HG02642 (cell line): ENCODE measurements at regions not wholly inside any gene's neighbourhood (a gene's known extent, or its start where the extent isn't known, plus 50 kb on each side); places are given as distances from the start of the nearest gene placed in this dataset.

ENCODE experiments used
- ATAC-seq: cut with Tn5 transposase; IDR thresholded peaks from one replicate; pipeline ENCODE4 v1.9.1; 2021; ENCODE audit warnings: mild to moderate bottlenecking; ENCODE audit not compliant: unreplicated experiment, poor library complexity

DNA sequence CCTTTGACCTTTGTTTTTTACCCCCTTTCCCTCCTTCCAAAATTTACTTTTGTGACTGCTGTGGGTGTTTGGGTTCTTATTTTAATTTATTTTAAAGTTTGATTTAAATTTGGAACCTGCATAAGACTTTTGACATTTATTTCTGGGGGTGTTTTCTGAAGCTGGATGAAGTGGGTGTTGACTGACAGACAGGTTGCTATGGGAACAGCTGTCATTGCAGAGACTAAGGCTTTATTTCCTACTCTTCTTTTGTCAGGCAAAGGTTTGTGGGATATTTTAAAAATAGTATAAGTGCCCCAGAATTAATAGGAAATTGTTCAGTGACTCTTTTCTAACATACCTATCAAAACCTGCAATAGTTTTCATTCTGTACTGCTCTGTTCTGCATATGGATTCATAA lies 290.8 kb upstream of the ESRRG start:
- ATAC-seq, result no peak

DNA sequence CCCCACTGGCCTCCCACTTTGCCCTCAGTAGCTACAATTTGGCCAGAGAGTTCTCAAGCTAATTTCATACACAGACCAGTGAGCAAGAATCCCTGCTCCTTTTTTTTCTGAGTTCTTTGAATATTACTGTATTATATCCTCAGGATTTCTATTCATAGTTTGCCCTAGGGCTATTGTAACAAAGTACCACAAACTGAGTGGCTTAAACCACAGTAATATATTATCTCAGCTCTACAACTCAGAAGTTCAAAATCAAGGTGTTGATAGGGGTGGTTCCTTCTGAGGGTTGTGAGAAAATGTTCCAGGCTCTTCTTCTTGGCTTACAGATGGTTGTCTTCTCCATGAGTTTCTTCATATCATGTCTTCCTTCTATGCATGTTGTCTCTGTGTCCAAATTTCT lies 289.4 kb upstream of the ESRRG start:
- no peak for ATAC-seq

DNA sequence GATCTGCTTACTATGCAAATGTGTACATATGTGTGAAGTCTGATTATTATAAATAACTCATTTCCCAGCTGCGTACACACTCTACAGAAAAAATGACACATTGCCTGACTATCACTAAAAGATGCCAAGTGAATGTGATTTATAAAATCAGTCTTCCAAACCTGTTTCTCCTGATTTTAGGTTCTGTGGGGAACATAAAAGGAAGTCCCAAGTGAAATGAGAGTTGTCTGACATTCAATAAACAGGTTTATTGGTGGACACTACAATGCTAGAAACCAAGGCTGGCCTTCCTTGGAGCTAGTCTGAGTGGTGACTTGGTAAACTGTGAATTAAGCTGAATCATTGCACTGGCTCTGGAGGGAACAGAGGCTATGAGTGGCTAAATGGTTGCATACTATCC lies 287.9 kb upstream of the ESRRG start:
- ATAC-seq, result no peak

DNA sequence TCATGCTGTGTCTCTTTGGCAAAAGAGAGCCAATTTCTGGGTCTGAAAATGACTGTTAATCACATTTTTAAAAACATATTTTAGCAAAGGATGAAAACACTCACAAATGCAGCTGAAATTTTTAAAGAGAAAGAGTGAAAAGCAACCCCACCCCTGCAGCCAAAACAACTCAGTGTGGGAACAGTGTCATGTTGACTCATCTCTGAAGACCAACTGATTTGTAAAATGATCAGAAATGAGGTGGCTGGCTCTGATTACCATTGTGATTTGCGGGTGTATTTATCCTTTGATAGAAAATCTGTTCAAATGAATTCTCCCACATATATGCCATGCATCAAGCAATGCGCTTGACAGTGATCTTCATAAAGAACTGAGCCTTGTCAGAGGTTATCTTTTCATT lies 287.0 kb upstream of the ESRRG start:
- ATAC-seq, result no peak

DNA sequence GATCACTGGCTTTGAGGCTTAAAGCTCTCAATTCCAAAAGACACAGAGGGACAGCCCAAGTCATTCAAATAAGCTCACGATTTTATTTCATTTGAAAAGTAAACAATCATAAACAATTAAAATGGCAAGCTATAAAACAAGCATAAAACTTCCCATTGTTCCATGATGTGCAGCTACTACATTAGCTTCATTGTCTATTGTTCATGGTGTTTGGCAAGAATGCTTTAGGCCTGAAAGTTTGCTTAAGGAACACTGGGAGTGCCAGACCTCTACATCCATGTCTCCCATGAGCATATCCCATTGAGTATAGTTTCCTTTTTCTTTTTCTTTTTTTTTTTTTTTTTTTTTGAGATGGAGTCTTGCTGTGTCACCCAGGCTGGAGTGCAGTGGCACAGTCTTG lies 286.1 kb upstream of the ESRRG start:
- ATAC-seq, result no peak

DNA sequence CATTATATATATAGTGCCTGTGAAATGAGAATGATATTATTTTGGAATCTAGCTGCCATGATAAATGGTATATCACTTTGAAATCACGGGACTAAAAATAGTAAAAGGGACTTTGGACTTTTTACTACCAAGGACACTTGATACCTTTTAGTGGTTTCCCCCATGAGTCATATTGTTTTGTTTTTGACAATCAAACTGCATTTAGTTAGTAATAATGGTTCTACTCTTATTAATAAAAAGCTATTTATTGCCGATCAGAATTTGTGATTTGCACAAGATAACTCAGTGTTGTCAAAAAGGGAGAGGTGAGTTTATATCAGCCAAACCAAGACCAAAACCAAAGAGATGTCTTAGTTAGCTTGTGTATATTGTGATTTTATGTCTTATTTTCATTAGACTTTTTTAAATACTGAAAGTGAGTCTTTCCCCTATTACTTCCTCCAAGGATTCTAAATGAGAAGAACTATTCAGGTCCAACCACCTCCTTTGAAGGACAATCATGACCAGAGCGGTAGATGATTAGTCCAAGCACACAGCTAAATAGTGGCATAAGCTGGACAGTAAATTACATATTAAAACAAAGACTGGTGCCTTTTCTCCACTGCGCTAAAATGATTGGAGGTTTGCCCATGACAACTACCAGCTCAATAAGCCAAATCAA lies 281.7 kb upstream of the ESRRG start:
- ATAC-seq, result no peak

DNA sequence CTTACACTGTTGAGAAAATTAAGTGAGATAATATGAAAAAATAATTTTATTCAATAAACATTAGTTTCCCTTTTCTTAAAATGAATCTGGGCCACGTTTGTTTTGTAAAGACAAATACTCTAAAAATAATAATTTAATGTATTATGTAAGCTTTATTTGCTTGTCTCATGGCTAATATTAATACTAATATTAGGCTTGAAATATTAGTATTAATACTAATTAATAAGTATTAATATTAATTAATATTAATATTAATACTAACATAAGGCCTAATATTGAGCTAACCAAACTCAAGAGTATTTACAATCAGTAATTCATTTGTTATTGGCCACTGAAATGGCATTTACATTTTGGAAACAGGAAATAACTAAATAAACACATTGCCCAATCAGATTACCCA lies 280.1 kb upstream of the ESRRG start:
- no peak for ATAC-seq

DNA sequence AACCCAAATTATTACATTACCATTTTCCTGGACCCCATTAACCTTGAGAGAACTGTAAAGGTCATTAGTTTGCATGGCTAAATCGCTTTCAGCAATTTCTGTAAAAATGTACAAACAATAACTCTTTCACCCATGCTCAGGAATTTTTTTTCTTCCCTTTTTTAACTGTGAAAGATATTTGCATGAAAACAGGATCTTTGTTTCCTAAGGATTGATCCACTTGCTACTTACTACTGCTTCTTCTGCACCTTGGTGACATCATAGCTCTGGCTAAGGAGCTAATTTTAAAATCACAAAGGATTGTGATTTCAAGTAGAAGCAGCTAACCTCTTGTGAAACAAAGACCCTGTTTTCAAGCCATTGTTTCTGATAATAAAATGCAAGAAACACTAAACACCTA lies 274.6 kb upstream of the ESRRG start:
- no peak for ATAC-seq

DNA sequence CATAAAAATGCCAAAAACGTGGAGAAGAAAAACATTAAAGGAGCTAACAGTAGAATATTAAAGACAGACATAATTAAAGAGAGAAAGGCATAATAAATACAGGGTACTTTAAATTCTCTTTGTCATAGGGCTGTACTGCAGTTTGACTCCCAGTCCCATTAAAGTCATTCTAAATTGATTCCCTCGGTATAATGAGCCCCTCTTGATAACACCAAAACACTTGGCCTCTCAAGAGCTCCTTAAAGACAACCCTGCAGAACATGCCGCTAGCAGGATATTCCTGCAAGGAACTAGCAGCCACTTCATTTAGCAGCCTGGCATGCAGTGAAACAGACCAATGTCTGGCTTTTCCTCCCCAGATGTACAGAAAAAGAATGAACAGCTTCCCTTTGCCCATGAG lies 273.8 kb upstream of the ESRRG start:
- ATAC-seq, result no peak

DNA sequence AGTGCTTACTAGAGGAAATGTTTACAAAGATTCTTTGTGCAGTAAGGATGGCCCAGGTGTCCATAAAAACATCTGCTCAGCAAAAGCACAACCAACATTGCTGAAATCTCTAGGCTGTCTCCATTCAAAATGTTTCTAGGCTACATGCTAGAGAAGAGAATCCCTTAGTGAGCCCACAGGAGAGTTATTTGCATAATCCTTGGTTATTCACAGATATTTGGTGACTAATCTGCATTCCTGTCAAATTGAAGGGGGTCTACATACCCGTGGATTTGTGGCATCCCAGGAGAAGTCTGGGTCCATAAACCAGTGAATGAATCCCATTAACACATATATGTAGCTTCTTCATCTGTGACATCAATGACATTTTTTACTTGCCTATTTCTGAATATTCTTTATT lies 261.3 kb upstream of the ESRRG start:
- no peak for ATAC-seq

DNA sequence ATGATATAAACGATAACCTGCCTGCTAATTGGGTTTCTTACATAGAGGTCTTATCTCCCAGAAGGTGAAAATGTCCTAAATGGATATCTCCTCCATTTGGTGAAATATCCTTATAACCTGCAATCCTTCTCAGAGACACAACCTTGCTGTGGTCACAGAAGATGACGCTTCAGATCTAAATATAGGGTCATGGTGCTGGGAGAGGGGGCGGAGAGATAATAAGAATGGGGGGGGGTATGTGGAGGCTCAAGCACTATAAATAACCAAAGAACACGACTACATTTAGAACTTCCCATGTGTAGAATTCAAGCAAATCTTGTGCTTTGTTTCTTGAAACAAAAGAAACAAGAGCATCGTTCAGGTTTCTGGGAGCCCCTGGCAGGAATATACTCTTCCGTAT lies 260.6 kb upstream of the ESRRG start:
- no peak for ATAC-seq

DNA sequence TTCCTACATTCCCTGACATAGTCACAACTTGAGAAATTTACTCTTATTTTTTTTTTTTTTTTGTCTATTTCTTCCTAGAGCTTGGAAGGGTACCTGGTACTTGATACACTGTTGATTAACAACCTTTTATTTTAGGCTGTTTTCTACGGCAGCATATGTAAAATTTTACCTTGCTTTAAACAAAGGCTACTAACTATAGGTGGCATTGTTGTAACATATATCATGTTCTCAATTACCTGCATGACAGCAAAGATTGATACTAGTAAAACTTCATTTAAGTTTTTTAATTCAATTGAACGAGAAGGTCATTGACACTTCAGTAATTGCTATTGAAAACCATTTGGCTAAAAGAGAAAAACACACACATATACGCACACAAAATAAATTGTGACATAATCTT lies 238.3 kb upstream of the ESRRG start:
- ATAC-seq, result no peak

DNA sequence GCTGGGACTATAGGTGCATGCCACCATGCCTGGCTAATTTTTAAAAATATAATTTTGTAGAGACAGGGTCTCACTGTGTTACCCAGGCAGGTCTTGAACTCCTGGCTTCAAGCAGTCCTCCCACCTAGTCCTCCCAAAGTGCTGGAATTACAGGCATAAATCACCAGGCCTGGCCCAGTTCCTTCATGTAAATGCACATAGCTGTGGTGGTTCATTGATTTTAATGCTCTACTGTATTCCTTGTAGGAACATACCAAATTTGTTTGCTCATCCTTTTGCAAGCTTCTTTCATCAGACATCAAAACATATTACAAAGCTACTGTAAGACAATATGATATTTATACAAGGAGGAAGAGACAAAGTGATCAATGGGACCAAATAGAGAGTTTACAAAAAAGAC lies 237.5 kb upstream of the ESRRG start:
- no peak for ATAC-seq

DNA sequence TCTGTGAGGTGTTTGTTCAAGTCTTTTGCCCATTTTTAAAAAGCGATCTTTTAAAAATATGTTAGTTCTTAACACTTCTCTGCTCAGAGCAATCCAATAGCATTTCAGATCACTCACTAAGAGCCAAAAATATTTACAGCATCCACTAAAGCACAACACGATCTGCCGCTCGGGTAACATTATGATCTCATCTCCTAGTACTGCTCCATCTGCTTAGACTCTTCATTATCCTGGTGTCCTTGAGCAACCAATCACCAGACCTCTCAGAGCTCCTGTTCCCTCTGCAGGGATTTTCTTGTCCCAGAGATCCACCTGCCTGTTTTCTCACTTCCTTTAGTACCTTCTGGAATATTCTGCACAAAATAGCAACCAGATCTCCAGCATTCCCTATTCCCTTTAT lies 235.3 kb upstream of the ESRRG start:
- ATAC-seq, result no peak

DNA sequence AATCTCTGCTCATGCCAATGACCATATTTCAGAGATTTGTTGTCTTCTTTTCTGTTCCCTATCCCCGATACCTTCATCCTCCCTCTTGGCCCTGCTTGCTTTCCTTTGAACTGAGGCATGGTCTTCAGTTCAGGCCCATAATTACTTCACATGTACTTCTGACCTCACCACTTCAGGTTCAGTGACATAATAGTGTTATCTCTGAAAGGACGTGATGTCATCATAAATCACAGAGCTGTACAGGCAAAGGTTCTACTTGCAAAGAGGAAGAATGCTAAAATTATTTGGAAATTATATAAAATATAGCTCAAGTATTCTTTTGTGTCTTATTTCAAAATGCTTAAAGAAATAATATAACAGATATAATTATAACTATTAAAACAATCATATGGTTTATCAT lies 230.3 kb upstream of the ESRRG start:
- ATAC-seq, result no peak

DNA sequence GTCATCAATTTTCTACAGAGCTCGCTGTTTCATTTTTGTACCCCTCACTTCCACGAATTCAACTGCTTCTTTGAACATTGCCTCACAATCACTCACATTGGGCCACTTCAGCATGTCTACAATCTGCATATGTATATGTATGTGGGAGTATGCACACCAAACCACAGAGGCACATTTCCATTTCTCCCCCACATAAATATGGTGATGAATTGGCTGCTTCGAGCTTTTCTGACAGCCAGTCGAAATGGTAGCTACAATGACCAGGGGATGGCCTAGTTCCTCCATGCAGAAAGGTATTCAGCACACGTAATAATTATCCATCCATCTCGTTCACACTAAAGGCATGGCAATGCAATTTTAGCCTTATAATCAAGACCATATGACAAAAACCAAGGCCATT lies 229.6 kb upstream of the ESRRG start:
- no peak for ATAC-seq

DNA sequence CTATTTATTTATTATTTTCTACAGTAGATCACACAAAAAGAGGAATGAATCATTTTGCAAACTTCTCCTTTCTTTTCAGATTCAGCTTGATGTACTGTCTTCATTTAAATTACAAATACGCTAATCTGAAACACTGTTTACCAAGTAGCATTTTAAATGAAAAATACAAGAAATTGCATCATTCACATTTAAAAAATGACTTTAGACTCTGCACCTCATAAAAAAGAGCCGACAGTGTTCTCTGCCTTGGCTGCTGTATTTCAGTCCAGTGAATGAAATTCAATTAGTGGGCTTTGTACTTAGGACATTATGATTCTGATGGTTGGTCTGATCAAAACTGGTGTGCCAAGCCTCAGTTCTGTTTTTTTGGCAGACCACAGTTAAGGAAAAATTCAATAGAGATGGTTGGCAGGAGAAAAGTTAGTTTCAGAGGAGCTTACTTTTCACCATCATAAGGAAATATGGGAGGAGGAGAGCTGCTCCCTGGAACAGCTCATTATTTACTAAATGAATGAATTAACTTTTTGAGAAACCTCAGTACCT lies 222.4 kb upstream of the ESRRG start:
- ATAC-seq, result no peak

DNA sequence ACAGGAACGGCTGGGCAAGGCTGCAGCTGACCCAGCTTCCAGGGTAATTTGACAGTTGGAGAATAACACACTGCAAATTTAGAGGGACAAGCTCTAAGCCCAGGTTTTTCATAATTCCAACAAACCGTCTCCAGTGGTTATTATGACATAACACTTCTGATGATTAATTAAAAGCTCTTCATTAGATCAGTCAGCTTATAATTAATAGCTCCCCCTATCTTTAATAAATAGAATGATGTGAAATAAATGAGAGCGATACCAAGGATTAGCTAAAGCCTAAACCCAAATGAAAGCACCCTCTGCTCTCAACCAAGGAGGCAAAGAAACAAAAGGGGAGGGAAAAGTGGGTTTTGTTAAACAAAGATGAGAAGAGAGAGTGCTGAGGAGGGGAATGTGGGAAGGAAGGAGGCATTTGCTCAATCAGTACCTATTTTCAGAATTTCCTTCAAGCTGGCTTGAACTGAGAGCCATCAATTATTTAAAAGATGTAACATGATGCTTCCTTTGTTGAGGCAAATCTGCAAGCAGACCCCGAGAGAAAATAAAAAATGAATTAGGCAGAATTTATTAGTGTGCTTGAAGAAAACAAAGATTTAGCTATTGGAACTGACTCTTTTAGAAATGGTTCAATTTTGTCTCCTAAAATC lies 221.8 kb upstream of the ESRRG start:
- ATAC-seq, result no peak

DNA sequence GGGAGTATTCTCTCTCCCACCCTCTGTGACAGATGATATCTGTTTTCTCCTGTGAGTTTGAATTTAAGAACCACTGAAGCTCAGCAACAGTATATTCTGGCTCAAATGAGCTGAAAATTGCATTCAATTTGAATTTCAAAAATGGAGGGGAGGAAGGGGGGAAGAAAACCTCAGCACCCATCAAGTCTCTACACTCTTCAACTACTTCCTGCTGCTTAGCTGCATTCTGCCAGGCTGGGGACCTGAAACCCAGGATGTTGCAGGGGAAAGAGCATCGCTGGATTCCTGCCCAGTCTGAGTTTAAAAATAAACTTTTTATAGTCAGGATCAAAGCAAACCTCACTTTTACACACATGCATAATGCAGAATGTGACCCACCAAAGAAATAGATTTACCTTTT lies 214.3 kb upstream of the ESRRG start:
- ATAC-seq, result no peak

DNA sequence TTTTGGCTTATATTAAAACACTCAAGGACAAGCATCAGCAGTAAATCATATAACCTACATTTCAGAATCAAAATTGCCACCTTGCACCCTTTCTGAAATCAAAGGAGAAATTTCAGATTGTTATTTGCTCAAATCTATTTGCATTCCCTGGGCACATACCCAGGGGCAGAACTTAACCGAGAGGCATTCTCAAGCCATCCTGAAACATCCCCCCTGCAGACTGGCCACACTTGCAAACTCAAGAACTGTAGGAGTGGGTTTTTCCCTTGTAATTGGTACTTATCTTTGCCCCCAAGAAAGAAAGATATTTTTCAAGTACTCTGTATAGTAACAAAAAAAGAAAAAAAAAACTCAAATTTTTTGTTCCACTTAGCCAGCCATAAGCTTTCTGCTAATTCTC lies 213.6 kb upstream of the ESRRG start:
- ATAC-seq, result no peak

DNA sequence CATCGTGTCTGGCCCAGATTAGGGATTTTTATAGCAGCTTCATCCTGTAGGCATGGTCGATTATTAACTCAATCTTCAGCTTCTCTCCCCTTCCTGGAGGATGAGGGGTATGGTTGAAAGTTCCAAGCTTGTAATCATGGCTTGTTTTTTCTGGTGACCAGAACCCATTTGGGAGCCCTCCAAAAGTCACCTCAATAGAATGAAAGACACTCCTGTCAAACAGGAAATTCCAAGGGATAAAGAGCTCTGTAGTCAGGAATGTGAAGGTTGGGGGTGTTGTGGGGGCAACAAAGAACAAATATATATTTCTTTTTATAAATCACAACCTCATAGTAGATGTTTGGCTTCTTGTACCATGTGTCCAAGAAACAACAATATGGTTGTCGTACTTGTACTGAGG lies 212.7 kb upstream of the ESRRG start:
- ATAC-seq, result no peak

DNA sequence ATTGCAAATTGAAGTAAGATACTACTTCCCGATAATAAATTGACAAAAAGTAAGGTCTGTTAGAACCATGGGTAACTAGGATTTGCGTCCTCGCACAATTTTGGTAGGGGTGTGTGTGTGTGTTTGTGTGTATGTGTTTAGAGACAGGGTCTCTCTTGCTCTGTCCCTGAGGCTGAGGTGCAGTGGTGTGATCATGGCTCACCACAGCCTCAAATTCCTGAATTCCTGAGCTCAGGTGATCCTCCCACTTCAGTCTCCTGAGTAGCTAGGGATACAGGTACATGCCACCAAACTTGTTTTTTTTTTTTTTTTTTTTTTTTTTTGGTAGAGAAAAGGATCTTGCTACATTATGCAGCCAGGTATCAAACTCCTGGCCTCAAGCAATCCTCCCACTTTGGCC lies 209.2 kb upstream of the ESRRG start:
- ATAC-seq, result no peak
